PFSK-1 (cell line): ENCODE measurements at regions not wholly inside any gene's neighbourhood (a gene's known extent, or its start where the extent isn't known, plus 50 kb on each side); places are given as distances from the start of the nearest gene placed in this dataset.

ENCODE experiments used
- POLR2AphosphoS5 ChIP-seq: IDR thresholded peaks from 2 replicates; pipeline ENCODE4 v1.6.1; 2012; ENCODE audit warnings: low read depth, mild to moderate bottlenecking, control low read depth, low read length, moderate library complexity
- TF ChIP-seq, protein P1 (sequence below), 2 experiments: IDR thresholded peaks; 2 replicates each; pipeline versions ENCODE4 v1.6.1 to v1.8.0; 2011 to 2012; ENCODE audit warnings: low read depth in 2 of 2, low read length in 2 of 2, control low read depth in 1 of 2, inconsistent platforms in 1 of 2, mild to moderate bottlenecking in 1 of 2, moderate library complexity in 1 of 2; ENCODE audit not compliant: insufficient read depth in 1 of 2

DNA sequence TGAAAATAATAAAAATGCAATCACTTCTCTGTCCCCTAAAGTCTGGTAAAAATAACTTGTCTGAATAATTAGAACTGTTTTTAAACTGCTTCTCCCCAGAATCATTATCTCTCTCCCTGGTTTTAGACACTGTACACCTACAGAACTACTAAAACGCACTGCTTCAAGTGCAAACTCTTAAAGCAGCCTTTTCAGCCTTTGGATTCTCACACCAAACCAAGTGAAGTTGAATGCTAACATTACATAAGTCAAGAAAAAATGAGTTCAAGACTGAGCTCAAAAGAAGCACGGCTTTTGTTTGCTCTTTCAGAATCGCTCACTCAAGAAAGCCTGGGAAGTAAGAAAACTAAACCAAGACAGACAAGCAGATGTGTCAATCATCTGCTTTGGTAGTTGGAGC, 188.8 kb downstream of the LSM5 start:
- TF ChIP-seq POLR2AphosphoS5 = no peak
- TF ChIP-seq, protein P1, sequence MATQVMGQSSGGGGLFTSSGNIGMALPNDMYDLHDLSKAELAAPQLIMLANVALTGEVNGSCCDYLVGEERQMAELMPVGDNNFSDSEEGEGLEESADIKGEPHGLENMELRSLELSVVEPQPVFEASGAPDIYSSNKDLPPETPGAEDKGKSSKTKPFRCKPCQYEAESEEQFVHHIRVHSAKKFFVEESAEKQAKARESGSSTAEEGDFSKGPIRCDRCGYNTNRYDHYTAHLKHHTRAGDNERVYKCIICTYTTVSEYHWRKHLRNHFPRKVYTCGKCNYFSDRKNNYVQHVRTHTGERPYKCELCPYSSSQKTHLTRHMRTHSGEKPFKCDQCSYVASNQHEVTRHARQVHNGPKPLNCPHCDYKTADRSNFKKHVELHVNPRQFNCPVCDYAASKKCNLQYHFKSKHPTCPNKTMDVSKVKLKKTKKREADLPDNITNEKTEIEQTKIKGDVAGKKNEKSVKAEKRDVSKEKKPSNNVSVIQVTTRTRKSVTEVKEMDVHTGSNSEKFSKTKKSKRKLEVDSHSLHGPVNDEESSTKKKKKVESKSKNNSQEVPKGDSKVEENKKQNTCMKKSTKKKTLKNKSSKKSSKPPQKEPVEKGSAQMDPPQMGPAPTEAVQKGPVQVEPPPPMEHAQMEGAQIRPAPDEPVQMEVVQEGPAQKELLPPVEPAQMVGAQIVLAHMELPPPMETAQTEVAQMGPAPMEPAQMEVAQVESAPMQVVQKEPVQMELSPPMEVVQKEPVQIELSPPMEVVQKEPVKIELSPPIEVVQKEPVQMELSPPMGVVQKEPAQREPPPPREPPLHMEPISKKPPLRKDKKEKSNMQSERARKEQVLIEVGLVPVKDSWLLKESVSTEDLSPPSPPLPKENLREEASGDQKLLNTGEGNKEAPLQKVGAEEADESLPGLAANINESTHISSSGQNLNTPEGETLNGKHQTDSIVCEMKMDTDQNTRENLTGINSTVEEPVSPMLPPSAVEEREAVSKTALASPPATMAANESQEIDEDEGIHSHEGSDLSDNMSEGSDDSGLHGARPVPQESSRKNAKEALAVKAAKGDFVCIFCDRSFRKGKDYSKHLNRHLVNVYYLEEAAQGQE (IDR thresholded peaks at IDR 0.05; ENCODE audit: insufficient read depth in 1 of 2, low read depth in 2 of 2, low read length in 2 of 2) = no peak
